NT2/D1 (cell line): ENCODE measurements at regions not wholly inside any gene's neighbourhood (a gene's known extent, or its start where the extent isn't known, plus 50 kb on each side); places are given as distances from the start of the nearest gene placed in this dataset.

Experiments
- SUZ12 ChIP-seq: IDR thresholded peaks from 2 replicates; pipeline ENCODE4 v1.6.1; 2011; ENCODE audit not compliant: insufficient read length, insufficient read depth; ENCODE audit errors: extremely low read depth
- ZNF274 ChIP-seq: IDR thresholded peaks from 2 replicates; pipeline ENCODE4 v1.6.1; 2011; ENCODE audit warnings: mild to moderate bottlenecking, low read depth, low read length

GRCh38 chr7:3206771-3207191 lies 94.3 kb upstream of the SDK1 start:
- TF ChIP-seq SUZ12 = no peak
- TF ChIP-seq ZNF274 = no peak
